Superior temporal gyrus (tissue), 1 donor: ENCODE measurements at regions not wholly inside any gene's neighbourhood (a gene's known extent, or its start where the extent isn't known, plus 50 kb on each side); places are given as distances from the start of the nearest gene placed in this dataset.
"Not testable (repeated sequence)": the region's sequence is repeated elsewhere in the genome, so short reads cannot be mapped to it uniquely, and the experiment has no call there.

ENCODE experiments used
- DNase-seq: peaks from one replicate; pipeline ENCODE4 v3.0.0-alpha.2; 2016; ENCODE audit errors: extremely low spot score

DNA sequence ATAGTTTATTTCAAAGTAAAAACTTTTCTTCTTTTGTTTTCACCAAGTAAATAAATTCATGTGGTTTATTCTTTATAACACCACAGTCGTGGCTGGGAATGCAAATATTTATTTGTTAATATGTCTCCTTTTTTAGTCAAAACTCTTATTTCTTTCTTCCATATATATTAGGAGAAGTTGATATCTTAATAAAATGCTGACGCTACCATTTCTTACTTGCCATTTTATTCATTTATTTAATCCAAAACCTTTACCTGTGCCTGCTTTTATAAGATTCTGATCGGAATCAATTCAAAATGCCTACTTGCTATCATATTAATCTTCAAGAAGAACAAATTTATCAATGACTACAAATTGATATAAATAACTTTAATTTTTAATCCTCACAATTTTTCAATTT, 362.9 kb upstream of the FSIP2 start:
- no peak for DNase-seq

DNA sequence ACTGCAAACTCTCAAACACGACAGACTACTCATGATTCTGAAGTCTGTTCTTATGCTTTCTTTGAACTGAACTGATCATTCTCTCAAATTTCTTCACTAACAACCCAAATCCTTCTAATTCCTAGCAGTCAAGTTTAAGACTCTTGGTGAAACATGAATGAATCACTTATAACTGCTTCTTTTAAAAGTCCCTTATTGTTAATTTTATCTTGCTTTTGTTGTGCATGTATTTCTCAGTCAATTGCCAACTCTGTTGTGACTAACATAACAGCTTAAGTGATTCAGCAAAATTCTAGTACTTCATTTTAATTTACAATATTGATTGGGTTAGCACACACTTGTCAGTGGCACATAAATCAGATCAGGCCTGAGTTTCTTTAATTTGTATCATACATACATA, 357.0 kb upstream of the FSIP2 start:
- no peak for DNase-seq

DNA sequence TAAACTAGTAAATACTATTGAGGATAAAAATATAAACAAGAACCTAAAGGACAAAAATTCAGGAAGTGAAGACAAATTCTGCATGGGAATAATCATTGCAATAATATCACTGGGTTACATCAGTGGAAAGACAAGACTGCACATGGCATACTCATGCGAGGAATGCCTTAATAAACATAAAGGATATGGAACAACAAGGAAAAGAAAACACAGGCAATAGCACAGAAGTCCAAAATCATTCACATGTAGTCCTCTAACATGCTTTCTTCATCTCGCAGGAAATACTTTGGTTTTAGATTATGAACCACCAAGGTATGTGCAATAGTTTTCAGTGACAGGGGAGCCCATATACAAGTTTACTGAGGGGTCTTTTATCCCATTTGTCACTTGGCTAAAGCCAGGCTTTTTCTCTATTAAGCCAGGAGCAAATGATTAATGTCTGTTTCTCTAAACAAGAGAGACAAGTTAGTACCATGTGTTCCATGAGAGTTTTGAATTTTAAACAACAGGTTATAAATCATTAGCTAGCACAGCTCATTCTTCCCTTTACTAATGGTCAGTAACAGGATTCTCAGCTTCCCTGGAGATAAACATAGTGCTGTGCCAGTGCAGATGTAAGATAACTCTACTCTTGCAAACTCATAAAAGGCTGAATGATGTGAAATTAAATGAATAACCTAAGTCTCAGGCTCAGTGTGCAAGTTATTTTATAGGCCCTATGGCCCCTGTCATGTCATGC, 353.6 kb upstream of the FSIP2 start:
- no peak for DNase-seq

DNA sequence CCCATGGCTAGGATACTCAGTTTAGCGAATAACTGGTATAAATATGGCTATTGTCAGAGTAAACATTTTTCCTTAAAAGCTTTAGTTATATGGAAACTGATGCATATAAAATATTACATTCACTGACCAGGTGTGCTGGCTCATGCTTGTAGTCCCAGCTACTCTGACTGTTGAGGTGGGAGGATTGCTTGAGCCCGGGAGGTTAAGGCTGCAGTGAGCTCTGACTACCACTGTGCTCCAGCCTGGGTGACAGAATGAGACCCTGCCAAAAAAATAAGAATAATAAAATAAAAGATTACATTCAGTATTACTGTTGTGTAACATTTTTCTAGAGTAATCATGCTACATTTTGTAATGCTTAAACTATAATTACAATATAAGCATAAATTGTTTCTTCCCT, 350.4 kb upstream of the FSIP2 start:
- no peak for DNase-seq

DNA sequence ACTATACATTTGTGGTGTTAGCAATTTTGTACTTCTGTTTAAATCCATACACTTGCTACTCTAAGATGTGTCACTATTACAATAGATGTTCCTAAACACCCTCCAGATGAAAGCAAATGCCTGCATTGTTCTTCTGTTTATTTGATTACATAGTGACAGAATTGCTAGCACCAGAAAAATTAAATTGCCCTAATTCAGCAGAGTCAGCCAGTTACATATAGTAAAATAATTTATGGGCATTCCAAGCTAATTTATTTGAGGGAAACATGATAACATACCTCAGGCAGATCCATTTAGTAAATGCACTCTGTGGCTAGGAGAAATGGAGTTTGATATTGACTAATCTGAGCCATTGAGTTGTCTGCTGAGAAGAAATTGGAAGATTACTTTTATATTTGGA, 347.1 kb upstream of the FSIP2 start:
- DNase-seq: no peak

DNA sequence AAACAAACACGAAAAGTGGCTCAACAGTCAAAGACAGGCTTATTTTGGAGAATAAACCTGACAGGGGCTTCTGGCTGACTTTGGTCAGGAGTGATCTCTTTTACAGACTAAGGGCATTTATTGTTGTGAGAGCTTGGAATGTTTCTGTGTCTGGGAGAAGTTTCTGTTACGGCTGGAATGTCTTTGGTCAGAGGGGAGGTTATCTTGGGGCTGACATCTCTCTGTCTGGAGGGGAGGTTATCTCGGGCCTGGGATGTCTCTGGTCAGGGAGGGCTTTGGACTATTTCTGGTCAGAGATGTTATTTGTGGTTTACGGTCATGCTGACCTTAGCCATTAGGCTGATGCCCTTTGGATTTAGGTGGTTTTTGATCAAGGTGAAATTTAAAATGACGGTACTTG, 345.5 kb upstream of the FSIP2 start:
- no peak for DNase-seq

DNA sequence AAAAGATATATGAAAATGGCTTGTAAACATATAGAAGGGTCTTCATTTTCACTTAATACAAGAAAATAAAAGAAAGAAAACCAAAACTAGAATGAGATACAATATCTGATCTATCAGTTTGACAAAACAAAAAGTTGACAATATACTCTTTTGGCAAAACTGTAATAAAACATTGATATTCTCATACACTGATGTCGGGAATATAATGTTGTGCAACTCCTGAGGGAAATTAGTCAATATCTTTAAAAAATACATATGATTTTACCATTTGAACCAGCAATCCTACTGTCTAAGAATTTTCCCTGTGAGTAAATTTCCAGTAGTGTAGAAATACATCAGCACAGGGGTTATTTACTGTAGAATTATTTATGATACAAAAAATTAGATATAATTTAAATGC, 336.1 kb upstream of the FSIP2 start:
- DNase-seq: no peak

DNA sequence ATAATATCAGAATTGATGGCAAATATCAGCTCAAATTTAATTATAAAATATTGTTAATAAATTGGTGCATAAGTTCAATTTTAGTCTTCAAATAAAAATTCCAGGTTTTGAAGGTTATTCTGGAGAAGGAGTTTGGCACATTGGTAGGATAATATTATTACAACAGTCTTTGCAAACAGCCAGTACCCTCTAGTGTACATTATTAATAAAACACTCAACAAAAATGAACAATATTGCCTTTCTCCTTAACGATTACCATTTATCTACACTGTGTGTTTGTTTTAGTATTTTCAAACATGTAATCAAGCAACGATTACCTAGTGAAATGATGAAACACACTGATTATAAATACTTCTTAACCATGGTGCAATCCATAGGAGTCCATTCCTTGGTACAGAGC, 334.0 kb upstream of the FSIP2 start:
- no peak for DNase-seq

DNA sequence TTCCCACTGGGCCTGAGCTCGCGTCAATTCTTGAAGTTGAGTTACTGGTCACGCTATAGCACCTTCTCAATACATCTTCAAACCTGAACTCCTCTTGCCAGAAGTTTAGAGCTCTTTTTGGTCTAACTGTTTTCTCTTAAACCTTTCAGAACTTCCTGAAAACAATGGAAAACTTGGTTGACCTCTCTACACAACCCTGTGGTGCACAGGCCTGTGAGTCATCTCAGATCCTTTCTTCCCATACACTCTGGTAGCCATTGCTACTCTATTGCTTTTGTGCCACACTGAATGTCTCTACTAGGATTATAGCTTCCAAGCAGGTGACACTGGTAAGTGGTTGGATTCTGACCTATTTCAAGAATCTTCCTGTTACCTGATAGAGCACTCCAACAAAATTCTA, 321.5 kb upstream of the FSIP2 start:
- DNase-seq: no peak

DNA sequence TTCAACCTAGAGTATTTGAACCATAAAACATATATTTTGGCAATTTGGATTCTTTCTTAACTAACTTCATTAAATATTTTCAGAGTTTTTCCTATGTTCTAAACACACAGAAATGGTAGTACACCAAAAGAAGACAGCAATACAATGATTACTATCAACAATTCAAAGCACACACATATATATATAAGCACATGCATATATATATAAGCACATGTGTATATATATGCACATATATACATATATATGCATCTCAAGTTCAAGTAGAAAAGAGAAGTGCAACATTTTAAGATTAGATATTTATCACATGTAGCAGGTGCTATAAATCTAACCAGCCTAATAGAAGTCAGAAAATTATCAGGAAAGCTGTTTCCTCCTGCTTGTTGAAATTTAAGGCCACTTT, 320.9 kb upstream of the FSIP2 start:
- DNase-seq: no peak

DNA sequence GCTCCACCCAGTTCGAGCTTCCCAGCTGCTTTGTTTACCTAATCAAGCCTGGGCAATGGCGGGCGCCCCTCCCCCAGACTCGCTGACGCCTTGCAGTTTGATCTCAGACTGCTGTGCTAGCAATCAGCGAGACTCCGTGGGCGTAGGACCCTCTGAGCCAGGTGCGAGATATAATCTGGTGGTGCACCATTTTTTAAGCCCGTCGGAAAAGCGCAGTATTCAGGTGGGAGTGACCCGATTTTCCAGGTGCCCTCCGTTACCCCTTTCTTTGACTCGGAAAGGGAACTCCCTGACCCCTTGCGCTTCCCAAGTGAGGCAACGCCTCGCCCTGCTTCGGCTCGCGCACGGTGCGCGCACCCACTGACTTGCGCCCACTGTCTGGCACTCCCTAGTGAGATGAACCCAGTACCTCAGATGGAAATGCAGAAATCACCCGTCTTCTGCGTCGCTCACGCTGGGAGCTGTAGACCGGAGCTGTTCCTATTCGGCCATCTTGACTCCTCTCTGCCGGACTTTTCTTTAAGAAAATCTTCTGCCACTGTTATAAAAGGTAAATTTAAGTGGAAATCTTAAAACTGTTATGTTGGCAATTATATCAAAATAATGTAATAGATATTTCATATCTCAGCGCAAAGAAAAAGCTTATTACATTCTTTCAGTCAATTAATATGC, 313.5 kb upstream of the FSIP2 start:
- not testable (repeated sequence) for DNase-seq

DNA sequence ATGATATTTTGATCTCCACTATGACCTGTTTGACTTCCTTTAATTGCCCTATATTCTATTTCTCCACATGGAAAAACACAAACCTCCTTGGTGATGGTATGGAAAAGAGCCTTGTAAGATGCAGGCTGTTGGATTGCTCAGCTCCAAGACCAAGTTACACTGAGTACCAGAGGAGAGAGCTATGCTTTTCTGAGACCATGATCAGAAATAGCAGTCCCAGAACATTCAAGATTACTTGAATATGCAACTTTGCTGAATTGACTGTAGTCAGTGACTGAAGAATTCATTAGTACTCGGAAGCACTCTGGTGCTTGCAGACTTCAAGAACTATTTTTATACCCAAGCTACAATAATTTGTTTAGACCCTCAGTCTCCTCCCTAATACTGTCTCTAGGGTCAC, 310.6 kb upstream of the FSIP2 start:
- DNase-seq: no peak

DNA sequence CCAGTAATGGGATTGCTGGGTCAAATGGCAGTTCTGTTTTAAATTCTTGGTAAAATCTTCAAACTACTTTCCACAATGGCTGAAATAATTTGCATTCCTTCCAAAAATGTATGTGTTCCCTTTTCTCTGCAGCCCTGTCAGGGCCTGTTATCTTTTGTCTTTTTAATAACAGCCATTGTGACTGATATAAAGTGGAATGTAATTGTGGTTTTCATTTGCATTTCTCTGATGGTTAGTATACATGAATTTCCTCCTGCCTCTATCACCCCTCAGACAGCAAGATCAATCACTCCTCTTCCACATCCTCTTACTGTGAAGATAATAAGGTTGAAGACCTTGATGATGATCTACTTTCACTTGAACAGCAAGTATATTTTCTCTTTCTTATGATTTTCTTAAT, 304.8 kb upstream of the FSIP2 start:
- DNase-seq: no peak

DNA sequence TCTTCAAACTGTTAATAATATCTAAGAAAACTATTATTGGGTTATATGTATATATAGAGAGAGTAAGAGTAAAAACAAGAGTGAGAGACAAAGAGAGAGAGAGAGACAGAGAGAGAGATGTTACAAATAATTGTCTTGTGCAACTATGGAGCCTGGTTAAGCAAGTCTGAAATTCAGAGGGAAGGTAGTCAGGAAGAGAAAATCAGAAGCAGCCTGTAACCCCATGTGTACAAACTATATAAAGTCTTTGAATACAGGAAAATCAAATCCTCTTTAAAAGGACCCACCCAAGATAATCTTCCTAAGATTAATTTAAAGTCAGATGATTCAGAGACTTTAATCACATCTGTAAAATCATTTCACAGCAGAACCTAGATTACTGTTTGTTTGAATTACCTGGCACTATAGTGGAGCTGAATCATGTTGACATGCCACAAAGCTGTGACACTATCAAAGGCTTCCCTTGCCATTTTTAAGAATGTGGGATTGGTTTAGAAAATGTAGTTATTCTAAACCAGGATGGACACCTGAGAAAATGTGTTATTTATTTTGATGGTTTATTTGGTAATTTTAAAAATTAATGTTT, 301.7 kb upstream of the FSIP2 start:
- DNase-seq: no peak

DNA sequence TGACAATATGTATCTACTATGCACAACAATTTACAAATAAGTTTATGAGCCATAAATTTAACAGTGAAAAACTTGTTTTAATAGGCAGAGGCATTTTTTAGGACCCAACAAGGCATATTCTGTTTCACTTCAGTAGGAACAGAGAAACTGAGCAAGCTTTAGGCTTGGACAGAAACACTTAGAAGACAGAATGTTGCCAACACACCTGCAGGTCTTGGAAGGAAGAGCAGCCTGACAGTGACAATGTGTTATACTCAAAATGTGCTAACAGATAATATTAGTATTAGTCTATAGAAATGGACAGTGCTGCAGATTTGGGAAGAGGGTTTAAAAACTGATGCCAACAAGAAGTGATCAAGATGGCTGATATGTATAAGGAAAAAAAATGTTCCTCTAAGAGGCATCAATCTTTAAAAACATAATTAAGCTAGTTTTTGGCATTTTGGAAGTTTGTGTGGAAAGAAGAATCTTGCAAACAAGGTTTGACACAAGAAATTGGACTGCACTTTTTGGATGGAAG, 297.1 kb upstream of the FSIP2 start:
- no peak for DNase-seq

DNA sequence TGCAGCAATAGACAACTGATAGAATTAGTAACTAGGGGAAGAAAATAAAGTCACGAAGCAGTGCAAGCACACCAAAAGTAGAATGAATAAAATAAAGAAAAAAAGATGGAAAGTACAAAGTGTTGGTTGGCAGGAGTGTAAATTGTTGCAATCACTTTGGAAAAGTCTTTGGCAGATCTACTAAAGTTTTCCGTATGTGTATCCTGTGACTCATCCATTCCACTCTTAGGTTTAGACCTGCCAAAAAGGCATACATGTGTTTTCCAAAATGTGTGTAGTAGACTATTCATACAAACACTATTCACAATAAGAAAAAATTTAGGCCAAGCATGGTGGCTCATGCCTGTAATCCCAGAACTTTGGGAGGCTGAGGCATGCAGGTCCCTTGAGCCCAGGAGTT, 282.1 kb upstream of the FSIP2 start:
- DNase-seq: peak; percentile 55

DNA sequence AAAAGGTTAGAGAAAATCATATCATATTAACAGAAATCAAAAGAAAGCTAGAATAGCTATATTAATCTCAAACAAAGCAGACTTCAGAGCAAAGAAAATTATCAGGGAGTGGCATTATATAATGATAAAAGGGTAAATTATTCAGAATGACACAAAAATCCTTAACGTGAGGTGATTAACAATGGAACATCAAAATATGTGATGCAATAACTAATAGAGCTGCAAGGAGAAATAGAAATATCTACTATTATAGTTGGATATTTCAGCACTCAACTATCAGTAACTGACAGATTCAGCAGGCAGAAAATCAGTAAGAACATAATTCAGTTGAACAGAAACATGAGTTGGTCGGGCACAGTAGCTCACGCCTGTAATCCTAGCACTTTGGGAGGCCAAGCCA, 275.1 kb upstream of the FSIP2 start:
- no peak for DNase-seq

DNA sequence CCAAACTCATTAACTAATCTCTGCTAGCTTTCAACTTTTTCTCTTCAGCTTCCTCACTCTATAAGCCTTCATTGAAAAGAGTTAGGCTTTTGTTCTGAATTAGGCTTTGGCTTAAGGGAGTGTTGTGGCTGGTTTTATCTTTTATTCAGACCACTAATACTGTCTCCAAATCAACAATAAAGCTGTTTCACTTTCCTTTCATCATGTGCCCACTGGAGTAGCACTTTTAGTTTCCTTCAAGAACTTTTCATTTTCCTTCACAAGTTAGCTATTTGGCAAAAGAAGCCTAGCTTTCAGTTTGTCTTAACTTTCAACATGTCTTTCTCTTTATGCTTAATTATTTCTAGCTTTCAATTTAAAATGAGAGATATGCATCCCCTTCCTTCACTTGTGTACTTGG, 271.7 kb upstream of the FSIP2 start:
- no peak for DNase-seq

DNA sequence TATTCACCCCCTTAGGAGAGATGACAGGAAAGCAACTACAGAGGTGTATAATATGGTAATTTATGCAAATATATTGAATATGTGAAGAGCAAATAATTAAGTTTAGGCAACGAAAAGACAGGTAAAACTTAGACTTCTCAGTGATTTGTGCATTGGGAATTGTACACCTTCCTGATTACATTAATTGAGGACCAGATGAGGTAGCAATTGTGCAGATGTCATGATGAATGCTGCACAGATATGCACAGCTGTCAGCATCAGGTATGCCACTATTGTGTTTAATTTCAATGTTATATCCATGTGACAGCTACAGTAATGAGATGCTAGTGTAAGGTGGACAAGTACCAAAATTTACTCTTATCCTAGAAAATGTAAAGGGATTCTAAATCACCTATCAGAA, 267.2 kb upstream of the FSIP2 start:
- DNase-seq: no peak

DNA sequence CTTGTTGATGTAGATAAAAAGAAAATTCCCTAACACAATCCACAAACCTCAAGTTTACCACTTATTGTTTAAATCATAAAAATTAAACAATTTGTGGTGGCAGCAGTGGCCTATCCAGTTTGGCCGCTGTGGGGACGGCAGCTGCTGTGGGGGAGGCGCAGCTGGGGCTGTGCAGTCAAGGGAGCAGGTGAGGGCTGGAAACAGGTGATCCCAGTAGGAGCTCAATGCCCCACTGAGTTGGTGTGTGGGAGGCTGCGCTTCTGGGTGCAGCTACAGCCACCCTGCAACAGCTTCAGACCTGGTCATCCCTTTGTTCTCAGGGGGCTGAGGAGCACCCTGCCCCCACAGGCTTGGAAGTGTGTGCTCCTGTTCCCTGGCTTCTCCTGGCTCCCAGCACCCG, 266.0 kb upstream of the FSIP2 start:
- DNase-seq: no peak

DNA sequence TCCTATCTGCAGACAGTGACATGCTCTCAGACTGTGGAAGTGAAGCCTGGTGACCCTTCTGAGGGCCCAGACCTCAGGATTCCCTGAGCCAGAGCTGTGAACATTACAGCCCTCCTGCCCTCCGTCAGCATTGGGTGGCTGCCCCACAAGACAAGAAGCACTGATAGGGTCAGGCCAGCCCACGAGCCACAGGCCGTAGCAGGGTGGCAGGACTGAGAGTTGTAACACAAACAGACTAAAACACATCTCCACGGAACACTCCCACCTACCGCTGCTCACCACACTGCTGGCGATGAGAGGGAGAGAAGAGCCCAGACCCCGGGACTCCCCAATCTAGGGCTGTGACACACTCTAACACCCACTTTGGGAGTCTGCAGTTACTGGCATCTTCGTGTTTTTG, 264.8 kb upstream of the FSIP2 start:
- no peak for DNase-seq

DNA sequence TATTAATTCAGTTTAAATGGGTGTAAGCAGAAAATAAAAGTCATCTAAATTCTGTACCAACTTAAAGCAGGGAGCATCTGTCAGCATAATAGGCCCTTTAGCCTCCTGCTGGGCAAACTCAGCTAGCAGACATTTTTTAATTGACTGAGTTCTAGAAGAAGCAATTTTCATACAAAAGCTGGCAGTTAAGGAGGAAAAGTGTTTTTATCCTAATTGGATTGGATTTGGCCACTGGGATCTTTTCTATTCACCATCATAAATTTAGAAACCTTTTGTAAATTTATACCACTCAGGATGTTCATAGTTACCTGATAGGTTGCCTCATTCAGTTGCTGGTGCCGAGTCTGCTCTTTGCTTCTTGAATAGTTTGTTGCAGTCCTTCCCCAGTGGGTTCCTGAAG, 262.7 kb upstream of the FSIP2 start:
- no peak for DNase-seq

DNA sequence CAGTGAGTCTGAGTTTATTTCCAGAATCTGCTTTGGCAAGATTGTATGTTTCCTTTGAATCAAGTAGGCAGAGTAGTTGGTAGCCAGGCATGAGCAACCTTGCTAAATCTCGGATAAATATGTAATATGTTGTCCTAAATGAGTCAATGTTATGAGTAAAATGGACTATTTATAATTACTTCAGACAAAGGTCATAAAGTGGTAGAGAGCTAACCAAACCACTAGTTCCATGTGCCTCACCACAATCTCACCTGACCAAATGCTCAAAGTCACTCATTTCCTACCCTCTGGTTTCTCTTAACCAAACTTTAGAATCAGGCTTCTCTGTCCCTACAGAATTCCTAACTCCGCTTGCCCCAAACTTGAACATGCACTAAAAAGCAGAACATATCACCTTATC, 261.2 kb upstream of the FSIP2 start:
- no peak for DNase-seq
